ENCODE measurements at regions not wholly inside any gene's neighbourhood (a gene's known extent, or its start where the extent isn't known, plus 50 kb on each side); places are given as distances from the start of the nearest gene placed in this dataset.

GRCh38 chr2:122447237-122447636 is 691.8 kb downstream of the TSN start:
- DNase-seq, result no peak

GRCh38 chr2:122451040-122451439 is 695.6 kb downstream of the TSN start:
- no peak for DNase-seq

GRCh38 chr2:122451697-122452096 is 696.2 kb downstream of the TSN start:
- DNase-seq, result no peak

- no peak for DNase-seq
Observed at GRCh38 chr2:122469147-122469546, 713.7 kb downstream of the TSN start.

GRCh38 chr2:122471753-122472152 is 716.3 kb downstream of the TSN start:
- no peak for DNase-seq

- DNase-seq, result no peak
Observed at GRCh38 chr2:122478117-122478516, 722.7 kb downstream of the TSN start.

GRCh38 chr2:122478771-122479170 is 723.3 kb downstream of the TSN start:
- no peak for DNase-seq

GRCh38 chr2:122480501-122481243 is 725.2 kb downstream of the TSN start:
- no peak for DNase-seq

GRCh38 chr2:122481244-122481622 is 725.8 kb downstream of the TSN start:
- DNase-seq, result no peak

GRCh38 chr2:122481717-122482116 is 726.3 kb downstream of the TSN start:
- no peak for DNase-seq

- peak in 1 of 2 experiments; percentile 5 for DNase-seq
Observed at GRCh38 chr2:122486086-122486485, 730.6 kb downstream of the TSN start.

GRCh38 chr2:122486705-122487415 is 731.4 kb downstream of the TSN start:
- no peak for DNase-seq

GRCh38 chr2:122491011-122491410 is 735.6 kb downstream of the TSN start:
- no peak for DNase-seq

GRCh38 chr2:122500316-122501105 is 745.1 kb downstream of the TSN start:
- no peak for DNase-seq

- DNase-seq, result no peak
Observed at GRCh38 chr2:122506620-122507019, 751.2 kb downstream of the TSN start.

GRCh38 chr2:122507261-122507660 is 751.8 kb downstream of the TSN start:
- no peak for DNase-seq

GRCh38 chr2:122512091-122512490 is 756.6 kb downstream of the TSN start:
- DNase-seq, result no peak

GRCh38 chr2:122514451-122514996 is 759.1 kb downstream of the TSN start:
- no peak for DNase-seq

- DNase-seq, result no peak
Observed at GRCh38 chr2:122515731-122516290, 760.4 kb downstream of the TSN start.

GRCh38 chr2:122516775-122517174 is 761.3 kb downstream of the TSN start:
- no peak for DNase-seq

GRCh38 chr2:122519366-122519765 is 763.9 kb downstream of the TSN start:
- no peak for DNase-seq

- no peak for DNase-seq
Observed at GRCh38 chr2:122519821-122520611, 764.6 kb downstream of the TSN start.
